CMK (cell line): ENCODE measurements at regions not wholly inside any gene's neighbourhood (a gene's known extent, or its start where the extent isn't known, plus 50 kb on each side); places are given as distances from the start of the nearest gene placed in this dataset.

Source experiments
- DNase-seq: peaks from one replicate; pipeline ENCODE4 v3.0.0-alpha.2; 2010; ENCODE audit warnings: low read depth

DNA sequence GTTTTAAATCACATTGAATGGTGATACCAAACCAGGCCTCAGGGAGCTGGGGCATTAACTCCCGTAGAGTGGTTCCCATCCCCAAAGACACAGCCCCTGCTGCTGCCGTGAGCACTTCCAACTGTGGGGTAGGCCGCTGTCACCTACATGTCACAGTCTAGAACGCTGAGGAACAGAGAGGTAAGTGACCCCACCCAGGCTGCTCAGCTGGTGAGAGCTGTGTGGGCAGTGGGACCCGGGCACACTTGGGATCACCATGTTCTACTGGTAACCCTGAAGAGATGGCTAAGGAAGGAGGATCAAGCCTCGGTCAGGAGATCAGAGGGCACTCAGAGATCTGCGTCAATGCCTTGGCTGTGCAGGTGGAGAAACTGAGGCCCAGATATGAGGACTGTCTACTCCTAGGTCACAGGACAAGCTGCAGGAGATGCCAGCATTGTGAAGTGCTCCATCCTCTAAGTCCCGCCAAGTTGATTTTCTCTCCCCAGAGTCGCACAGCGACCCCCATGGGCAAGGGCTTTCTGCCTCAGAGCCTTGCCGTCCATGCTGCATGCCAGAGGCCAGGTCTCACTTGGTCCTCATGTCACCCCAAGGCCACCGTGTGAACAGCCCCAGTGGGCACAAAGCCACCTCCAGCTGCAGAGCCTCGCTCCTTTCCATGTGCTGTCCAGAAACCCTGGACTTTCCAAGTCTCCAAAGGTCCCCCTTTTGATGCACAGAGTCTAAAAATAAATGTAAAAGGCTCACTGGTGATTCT is 144.2 kb upstream of the OTOS start:
- no peak for DNase-seq

DNA sequence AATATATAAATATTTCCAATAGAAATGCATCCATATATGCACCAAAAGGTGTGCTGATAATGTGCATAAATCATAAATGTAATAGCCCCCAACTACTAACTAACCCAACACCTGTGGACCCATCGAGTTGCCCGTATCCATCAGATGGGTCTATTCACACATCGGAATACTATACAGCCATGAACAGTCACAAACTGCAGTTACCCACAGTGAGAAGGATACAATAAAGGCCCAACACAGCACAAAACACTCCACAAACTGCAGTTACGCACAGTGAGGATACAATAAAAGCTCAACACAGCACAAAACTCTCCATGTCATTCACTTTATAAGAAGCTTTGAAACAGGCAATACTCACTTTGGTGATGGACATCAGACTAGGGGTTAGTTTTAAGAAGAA is 145.3 kb upstream of the OTOS start:
- no peak for DNase-seq

- no peak for DNase-seq
Measured at GRCh38 chr2:240286596-240286995, 146.1 kb upstream of the OTOS start.

DNA sequence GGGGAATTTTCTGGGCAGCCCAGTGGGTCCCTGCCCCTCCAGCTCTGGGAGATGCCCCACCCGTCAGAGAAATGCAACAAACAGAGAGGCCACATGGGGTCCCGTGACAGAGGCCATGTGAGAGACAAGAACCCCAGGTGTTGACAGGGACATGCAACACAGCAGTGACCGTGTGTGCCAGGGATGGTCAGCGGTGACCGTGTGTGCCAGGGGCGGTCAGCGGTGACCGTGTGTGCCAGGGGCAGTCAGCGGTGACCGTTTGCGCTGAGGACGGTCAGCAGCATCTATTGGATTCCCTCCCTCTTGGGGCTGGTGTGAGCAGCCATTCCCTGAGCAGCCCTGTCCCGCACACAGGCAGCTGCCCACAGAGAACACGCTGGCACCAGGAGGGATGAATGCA is 146.6 kb upstream of the OTOS start:
- DNase-seq: no peak

GRCh38 chr2:240287496-240288086 is 147.1 kb upstream of the OTOS start:
- DNase-seq: no peak

GRCh38 chr2:240288087-240288521 is 147.4 kb upstream of the GPC1 start:
- DNase-seq: no peak

DNA sequence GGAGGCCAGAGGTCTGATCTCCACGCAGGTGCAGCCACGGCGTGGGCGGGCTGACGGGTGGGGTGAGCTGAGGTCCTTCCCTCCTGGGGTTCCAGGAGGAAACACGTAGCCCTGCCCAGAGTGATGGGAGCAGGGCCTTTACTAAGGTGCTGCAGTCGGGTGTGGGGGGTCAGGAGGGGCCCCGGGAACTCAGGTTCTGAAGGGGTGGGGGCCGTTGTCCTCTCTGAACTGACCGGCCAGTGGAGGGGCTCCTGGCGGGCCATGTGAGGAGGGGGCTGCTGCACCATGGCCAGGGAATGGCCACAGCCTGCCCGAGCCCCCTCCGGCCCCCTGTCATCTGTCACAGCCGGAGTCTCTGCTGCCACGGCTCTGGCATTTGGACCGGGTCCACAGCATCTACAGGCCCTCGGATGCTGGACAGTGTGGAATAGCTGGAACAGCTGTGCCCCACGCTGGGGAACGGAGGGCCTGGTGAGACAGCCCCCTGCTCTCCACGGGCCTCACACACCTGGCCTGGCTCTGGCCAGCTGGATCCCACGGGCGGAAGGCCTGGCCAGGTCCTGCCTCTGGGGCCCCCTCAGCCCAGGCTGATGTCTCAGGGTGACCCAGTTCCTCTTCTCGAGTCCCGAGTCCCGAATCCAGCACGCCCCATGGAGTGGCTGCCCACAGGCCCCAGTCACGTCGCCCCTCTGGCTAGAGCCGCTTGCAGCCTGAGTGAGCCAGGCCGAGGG is 145.6 kb upstream of the GPC1 start:
- DNase-seq: no peak

GRCh38 chr2:240290432-240291336 is 144.8 kb upstream of the GPC1 start:
- no peak for DNase-seq

DNA sequence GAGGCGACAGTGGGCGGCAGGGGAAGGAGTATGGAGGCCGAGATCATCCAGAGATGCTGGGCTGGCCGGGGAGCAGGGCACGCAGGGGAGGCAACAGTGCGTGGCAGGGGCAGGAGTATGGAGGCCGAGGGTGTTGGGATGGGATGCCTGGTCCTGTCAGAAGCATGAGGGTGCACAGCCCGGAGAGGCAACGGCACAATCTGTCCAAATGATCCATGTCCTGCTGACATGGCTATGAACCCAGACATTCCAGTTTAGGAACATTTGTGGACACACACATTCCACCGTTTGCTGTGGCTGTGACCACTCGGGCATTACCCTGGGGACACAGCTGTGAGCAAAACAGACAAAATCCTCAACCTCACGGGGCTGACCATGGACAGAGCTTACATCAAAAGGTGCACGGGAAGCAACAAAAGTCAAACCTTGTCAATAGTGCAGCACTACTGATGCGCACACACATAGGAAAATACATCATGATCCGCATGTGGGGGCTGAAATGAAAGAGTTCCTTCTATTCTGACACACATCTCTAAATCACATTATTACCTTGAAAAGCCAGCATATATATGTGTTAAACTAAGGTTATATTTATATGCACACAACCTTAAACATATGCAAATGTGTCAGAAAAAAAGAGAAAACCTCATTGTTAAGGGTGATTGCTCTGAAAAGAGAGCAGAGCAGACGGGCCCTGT is 144.0 kb upstream of the GPC1 start:
- no peak for DNase-seq

DNA sequence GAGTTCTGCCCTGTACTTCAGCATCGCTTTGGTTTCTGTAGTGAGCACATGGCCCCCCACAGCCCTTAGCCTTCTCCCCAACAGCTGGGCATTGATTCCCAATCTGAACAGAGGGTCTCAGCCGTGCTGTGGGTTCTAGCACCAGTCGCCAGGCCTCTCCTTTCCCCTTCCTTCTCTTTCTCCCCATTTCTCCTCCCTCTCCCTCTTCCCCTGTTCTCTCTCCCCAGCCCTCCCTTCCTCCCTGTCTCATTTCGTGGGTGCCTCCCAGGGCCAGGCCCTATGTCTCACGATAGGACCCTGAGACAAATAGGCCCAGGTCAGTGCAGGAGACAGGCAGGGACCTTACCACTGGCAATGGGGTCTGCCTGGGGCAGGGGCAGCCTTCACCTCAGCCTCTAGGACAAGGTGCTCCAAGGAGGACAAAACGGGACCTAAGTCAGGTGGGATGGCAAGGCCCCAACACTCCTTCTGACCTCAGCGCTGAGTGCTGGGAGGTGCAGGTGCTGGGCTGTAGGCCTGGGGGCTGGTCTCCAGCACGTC is 143.4 kb upstream of the GPC1 start:
- no peak for DNase-seq

GRCh38 chr2:240292619-240293525 is 142.6 kb upstream of the GPC1 start:
- no peak for DNase-seq

GRCh38 chr2:240293557-240294461 is 141.7 kb upstream of the GPC1 start:
- no peak for DNase-seq

- DNase-seq: no peak
Measured at GRCh38 chr2:240294514-240294913, 140.9 kb upstream of the GPC1 start.

DNA sequence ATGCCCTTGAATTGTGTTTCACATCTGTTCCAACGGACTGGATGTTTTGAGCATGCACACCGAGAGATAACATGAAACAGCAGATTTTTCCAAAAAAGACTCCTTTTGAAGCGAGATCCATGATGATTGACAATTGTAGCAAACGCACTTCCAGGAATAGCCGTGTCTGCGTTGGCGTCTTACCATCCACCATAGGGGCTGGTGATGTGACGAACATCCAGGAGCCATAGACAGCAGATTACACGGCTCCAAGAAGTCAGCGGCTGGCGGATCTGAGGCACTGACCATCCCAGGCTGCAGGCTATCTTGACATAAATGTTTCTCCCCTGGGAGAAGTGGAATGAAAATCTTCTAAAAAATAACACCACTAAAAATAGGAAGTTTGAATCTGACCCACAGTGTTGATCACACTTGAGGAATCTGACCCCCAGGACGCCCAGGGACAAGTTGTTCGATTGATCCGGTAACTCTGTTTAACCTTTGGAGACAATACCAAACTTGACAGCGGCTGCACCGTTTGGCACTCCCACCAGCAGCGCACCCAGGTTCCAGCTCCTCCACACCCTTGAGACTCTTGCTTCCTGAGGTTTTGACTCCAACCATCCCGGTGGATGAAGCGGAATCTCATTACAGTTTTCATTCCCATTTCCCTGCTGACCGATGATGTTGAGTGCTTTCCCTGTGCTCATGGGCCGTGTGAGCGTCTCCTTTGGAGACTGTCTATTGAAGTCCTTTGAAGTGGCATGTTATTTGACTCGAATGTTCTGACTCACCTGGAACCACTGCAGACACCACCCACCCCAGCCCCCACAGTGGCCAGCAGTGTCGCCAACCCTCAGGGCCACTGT is 140.0 kb upstream of the GPC1 start:
- no peak for DNase-seq

- no peak for DNase-seq
Measured at GRCh38 chr2:240296104-240296406, 139.4 kb upstream of the GPC1 start.

DNA sequence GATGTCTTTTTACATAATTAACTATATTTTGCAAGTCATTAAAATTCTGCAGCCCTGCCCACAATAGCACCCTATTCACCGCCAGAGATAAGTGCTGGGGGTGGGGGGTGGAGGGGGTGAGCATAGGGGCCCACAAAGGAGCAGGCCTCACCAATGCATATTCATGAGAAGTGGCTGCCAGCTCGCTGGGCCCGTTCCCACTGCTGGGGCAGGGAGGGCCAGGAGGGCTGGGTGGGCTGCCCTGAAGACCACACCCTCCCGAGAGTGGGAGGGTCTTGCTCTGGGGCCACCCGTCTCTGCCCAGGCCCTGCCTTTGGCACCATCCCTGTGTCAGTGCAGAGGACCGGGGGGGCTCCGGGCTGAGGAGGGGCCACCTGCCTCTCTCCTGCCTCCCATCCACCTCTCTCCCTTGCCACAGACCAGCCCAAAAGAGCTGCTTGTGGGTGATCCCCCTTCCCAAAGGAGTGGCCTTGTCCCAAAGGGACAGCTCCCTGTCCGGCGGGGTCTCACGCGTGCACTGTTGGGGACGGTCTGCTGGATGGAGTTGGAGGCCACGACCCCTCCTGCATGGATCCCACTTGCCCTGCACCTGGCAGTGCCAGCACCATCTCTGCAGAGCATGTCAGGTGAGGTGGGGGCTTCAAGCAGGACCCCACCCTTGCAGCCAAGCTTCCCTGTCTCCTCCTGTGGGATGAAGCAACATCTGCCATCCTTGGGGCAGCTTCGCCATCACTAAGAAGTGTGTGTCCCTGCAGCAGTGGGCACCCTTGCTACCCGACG is 138.8 kb upstream of the GPC1 start:
- DNase-seq: no peak

DNA sequence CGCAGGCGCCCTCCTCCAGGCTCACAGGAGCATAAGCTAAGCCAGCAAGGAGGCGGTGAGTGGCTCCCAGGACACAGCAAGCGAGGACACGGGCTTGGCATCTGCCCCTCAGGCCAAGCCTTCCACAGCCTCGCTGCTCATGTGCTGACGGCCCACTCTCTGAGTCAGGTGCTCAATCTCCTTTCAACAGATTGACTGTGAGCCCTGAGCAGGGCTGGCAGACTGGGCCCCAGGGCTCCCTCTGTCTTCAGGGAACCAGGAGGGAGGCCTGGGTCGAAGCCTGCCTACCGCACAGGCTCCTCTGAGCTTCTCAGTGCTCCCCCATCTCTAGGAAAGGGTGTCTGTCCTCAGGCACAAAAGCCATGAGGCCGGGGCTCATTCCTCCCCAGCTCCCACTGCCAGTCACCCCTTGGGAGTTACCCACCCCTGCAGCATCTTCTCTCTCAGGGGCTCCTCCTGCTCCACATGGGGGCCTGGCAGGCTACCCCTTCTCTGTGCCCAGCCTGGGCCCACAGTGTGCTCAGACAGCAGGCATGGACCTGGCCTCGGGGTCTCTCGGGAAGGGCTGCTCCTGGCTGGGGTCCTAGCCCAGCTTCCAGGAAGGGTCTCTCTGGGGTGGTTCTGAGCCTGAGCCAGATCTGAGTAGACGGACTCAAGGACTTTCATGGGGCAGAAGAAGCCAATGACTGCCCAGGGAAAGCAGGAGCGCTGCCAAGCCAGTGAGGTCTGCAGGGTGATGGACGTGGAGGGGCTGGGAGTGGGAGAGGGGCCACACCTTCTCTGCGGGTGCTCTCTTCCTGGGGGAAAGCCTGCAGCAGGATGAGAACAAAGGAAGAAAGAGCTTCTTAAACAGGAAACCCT is 138.0 kb upstream of the GPC1 start:
- DNase-seq: no peak
